NT2/D1 (cell line): ENCODE measurements at regions not wholly inside any gene's neighbourhood (a gene's known extent, or its start where the extent isn't known, plus 50 kb on each side); places are given as distances from the start of the nearest gene placed in this dataset.

Source experiments
- SUZ12 ChIP-seq: IDR thresholded peaks from 2 replicates; pipeline ENCODE4 v1.6.1; 2011; ENCODE audit not compliant: insufficient read length, insufficient read depth; ENCODE audit errors: extremely low read depth
- YY1 ChIP-seq: IDR thresholded peaks from 2 replicates; pipeline ENCODE4 v1.6.1; 2011; ENCODE audit not compliant: insufficient read length, insufficient read depth

- TF ChIP-seq YY1 (no peak), SUZ12 (no peak)
These were observed 107.9 kb upstream of the SLC7A1 start for GRCh38 chr13:29703421-29703820.
